HG03196 (cell line): ENCODE measurements at regions not wholly inside any gene's neighbourhood (a gene's known extent, or its start where the extent isn't known, plus 50 kb on each side); places are given as distances from the start of the nearest gene placed in this dataset.
A peak's percentile ranks its signal among the peaks of the same experiment; 100 is the strongest.

Source experiments
- ATAC-seq: cut with Tn5 transposase; IDR thresholded peaks from one replicate; pipeline ENCODE4 v1.9.1; 2021; ENCODE audit not compliant: unreplicated experiment

- no peak for ATAC-seq
These were observed 116.2 kb downstream of the NSUN3 start for GRCh38 chr3:94179059-94179458.

GRCh38 chr3:94183551-94183950 lies 120.7 kb downstream of the NSUN3 start:
- no peak for ATAC-seq

GRCh38 chr3:94184781-94185180 lies 121.9 kb downstream of the NSUN3 start:
- ATAC-seq, result no peak

- no peak for ATAC-seq
These were observed 122.9 kb downstream of the NSUN3 start for GRCh38 chr3:94185753-94186152.

- ATAC-seq, result no peak
These were observed 124.8 kb downstream of the NSUN3 start for GRCh38 chr3:94187697-94188096.

- no peak for ATAC-seq
These were observed 132.5 kb downstream of the NSUN3 start for GRCh38 chr3:94195381-94195780.

- ATAC-seq, result no peak
These were observed 143.4 kb downstream of the NSUN3 start for GRCh38 chr3:94206291-94206690.

- no peak for ATAC-seq
These were observed 147.4 kb downstream of the NSUN3 start for GRCh38 chr3:94210256-94210655.

- ATAC-seq, result no peak
These were observed 154.5 kb downstream of the NSUN3 start for GRCh38 chr3:94217406-94217805.

- no peak for ATAC-seq
These were observed 157.6 kb downstream of the NSUN3 start for GRCh38 chr3:94220426-94220825.

- no peak for ATAC-seq
These were observed 159.0 kb downstream of the NSUN3 start for GRCh38 chr3:94221829-94222228.

GRCh38 chr3:94225148-94225865 lies 162.4 kb downstream of the NSUN3 start:
- ATAC-seq, result no peak

GRCh38 chr3:94226078-94226477 lies 163.2 kb downstream of the NSUN3 start:
- no peak for ATAC-seq

GRCh38 chr3:94232921-94233320 lies 170.1 kb downstream of the NSUN3 start:
- no peak for ATAC-seq

GRCh38 chr3:94234177-94234788 lies 171.4 kb downstream of the NSUN3 start:
- no peak for ATAC-seq

GRCh38 chr3:94241986-94242385 lies 179.1 kb downstream of the NSUN3 start:
- ATAC-seq, result no peak

GRCh38 chr3:94246171-94246570 lies 183.3 kb downstream of the NSUN3 start:
- ATAC-seq, result no peak

- ATAC-seq, result no peak
These were observed 185.2 kb downstream of the NSUN3 start for GRCh38 chr3:94248042-94248441.

GRCh38 chr3:94249491-94250079 lies 186.7 kb downstream of the NSUN3 start:
- ATAC-seq, result peak; percentile 69

- ATAC-seq, result no peak
These were observed 188.7 kb downstream of the NSUN3 start for GRCh38 chr3:94251566-94251965.

- ATAC-seq, result no peak
These were observed 189.5 kb downstream of the NSUN3 start for GRCh38 chr3:94252316-94252715.
